Esophagus muscularis mucosa (tissue), 4 donors: ENCODE measurements at regions not wholly inside any gene's neighbourhood (a gene's known extent, or its start where the extent isn't known, plus 50 kb on each side); places are given as distances from the start of the nearest gene placed in this dataset.

Experiments used
- DNase-seq: peaks from one replicate; pipeline ENCODE4 v3.0.0-alpha.2; 2017; ENCODE audit errors: extremely low spot score
- H3K27ac ChIP-seq, 4 donors: fragments of 200-600 bp; sonication (generic); replicated peaks in 1 of 4; 1 replicate in 3 of 4; 2 replicates in 1 of 4; pipeline ENCODE4 v1.5.1; 2016 to 2019; ENCODE audit warnings: mild to moderate bottlenecking in 1 of 4
- H3K27me3 ChIP-seq, 4 donors: fragments of 200-600 bp; sonication (generic); one replicate each; pipeline versions ENCODE4 v1.5.1 to v1.6.0; 2016 to 2019
- H3K36me3 ChIP-seq, 4 donors: fragments of 200-600 bp; sonication (generic); one replicate each; pipeline ENCODE4 v1.5.1; 2016 to 2019
- H3K4me1 ChIP-seq, 4 donors: fragments of 200-600 bp; sonication (generic); one replicate each; pipeline ENCODE4 v1.5.1; 2016 to 2019
- H3K4me3 ChIP-seq, 4 donors: fragments of 200-600 bp; sonication (generic); 1 replicate in 2 of 4; 2 replicates in 2 of 4; pipeline ENCODE4 v1.5.1; 2016 to 2019; ENCODE audit warnings: mild to moderate bottlenecking in 4 of 4, moderate library complexity in 1 of 4
- H3K9me3 ChIP-seq, 4 donors: fragments of 200-600 bp; sonication (generic); 1 replicate in 3 of 4; 2 replicates in 1 of 4; pipeline ENCODE4 v1.5.1; 2016 to 2019
- CTCF ChIP-seq, 3 experiments: fragments of 200-600 bp in 2 of 3; fragments of 450-650 bp in 1 of 3; sonication (generic) in 2 of 3; IDR thresholded peaks; one replicate each; pipeline ENCODE4 v1.5.1; 2017 to 2019; ENCODE audit warnings: antibody characterized with exemption in 3 of 3, mild to moderate bottlenecking in 2 of 3, moderate library complexity in 1 of 3
- EP300 ChIP-seq: sonication (generic); formaldehyde crosslinking; IDR thresholded peaks from one replicate; pipeline ENCODE4 v1.6.1; 2017; ENCODE audit warnings: antibody characterized with exemption
- POLR2A ChIP-seq: fragments of 450-650 bp; IDR thresholded peaks from one replicate; pipeline ENCODE4 v1.6.1; 2017; ENCODE audit warnings: antibody characterized with exemption, moderate library complexity, mild to moderate bottlenecking, low read depth
- POLR2AphosphoS5 ChIP-seq, 2 donors: sonication (generic); formaldehyde crosslinking; IDR thresholded peaks; one replicate each; pipeline ENCODE4 v1.6.1; 2017; ENCODE audit warnings: antibody characterized with exemption in 2 of 2
- WGBS: methylation state at CpG from one replicate; pipeline ENCODE4 v1.1.5; 2018; 5-methylcytosine and 5-hydroxymethylcytosine counted together
- intact Hi-C: fragments of 100-400 bp; cut with DNase I; formaldehyde crosslinking; loops from one replicate; pipeline ENCODE4 v1.15.1; 2023

- Histone ChIP-seq H3K9me3 (no peaks in the 10 kb centered on the region), H3K4me3 (no peak overlapping the region), H3K27ac (no peak overlapping the region), H3K27me3 (no peaks in the 10 kb centered on the region), H3K36me3 (no peaks in the 10 kb centered on the region), H3K4me1 (peaks cover 0 to 15% (median 11%) of the 10 kb centered on the region in 4 donors)
- TF ChIP-seq POLR2AphosphoS5 (IDR thresholded peaks at IDR 0.05) (no peak), EP300 (no peak), CTCF (IDR thresholded peaks at IDR 0.05) (no peak), POLR2A (no peak)
- no peak for DNase-seq
- WGBS = 95% methylated on average over 5 of the region's 5 CpGs
- intact Hi-C loops = no loop called here
These were observed 96.8 kb upstream of the C1orf21 start for GRCh38 chr1:184289825-184290550.

GRCh38 chr1:184291701-184292100, 95.1 kb upstream of the C1orf21 start:
- 96% methylated on average over 3 of the region's 3 CpGs for WGBS
- DNase-seq = no peak
- H3K4me1 ChIP-seq = peaks cover 8 to 12% (median 10%) of the 10 kb centered on the region in 4 donors
- H3K27ac ChIP-seq = no peak overlapping the region
- H3K36me3 ChIP-seq = no peaks in the 10 kb centered on the region
- TF ChIP-seq CTCF (IDR thresholded peaks at IDR 0.05) (no peak), POLR2AphosphoS5 (IDR thresholded peaks at IDR 0.05) (no peak), POLR2A (no peak), EP300 (no peak)
- no peaks in the 10 kb centered on the region for H3K9me3 ChIP-seq
- H3K27me3 ChIP-seq = no peaks in the 10 kb centered on the region
- H3K4me3 ChIP-seq = no peak overlapping the region
- intact Hi-C loops = no loop called here

- no peaks in the 10 kb centered on the region for H3K27me3 ChIP-seq
- 93% methylated on average over 3 of the region's 3 CpGs for WGBS
- intact Hi-C loops = no loop called here
- no peak overlapping the region for H3K4me3 ChIP-seq
- H3K4me1 ChIP-seq = peaks cover 11 to 16% (median 13%) of the 10 kb centered on the region in 4 donors
- H3K36me3 ChIP-seq = no peaks in the 10 kb centered on the region
- H3K27ac ChIP-seq = no peak overlapping the region
- TF ChIP-seq POLR2A = no peak
- TF ChIP-seq EP300 = no peak
- TF ChIP-seq POLR2AphosphoS5 (IDR thresholded peaks at IDR 0.05) = no peak
- no peak for TF ChIP-seq CTCF (IDR thresholded peaks at IDR 0.05)
- no peaks in the 10 kb centered on the region for H3K9me3 ChIP-seq
- no peak for DNase-seq
These were observed 94.7 kb upstream of the C1orf21 start for GRCh38 chr1:184292101-184292500.

GRCh38 chr1:184294101-184294500, 92.7 kb upstream of the C1orf21 start:
- H3K9me3 ChIP-seq = no peaks in the 10 kb centered on the region
- no peaks in the 10 kb centered on the region for H3K36me3 ChIP-seq
- H3K27me3 ChIP-seq = no peaks in the 10 kb centered on the region
- no peak overlapping the region for H3K27ac ChIP-seq
- WGBS = 100% methylated on average over 1 of the region's 1 CpG
- H3K4me3 ChIP-seq = no peak overlapping the region
- TF ChIP-seq POLR2AphosphoS5 (IDR thresholded peaks at IDR 0.05) (no peak), CTCF (IDR thresholded peaks at IDR 0.05) (no peak), EP300 (no peak), POLR2A (no peak)
- no peak for DNase-seq
- peaks cover 22 to 32% (median 31%) of the 10 kb centered on the region in 4 donors for H3K4me1 ChIP-seq
- intact Hi-C loops = no loop called here
